HCT116 (cell line): ENCODE measurements at regions not wholly inside any gene's neighbourhood (a gene's known extent, or its start where the extent isn't known, plus 50 kb on each side); places are given as distances from the start of the nearest gene placed in this dataset.

Experiments
- ATAC-seq: fragments of 200-7000 bp; cut with Tn5 transposase; 2 replicates; pipeline ENCODE4 v1.9.1; 2020; ENCODE audit warnings: mild to moderate bottlenecking, moderate library complexity
- BruUV-seq: library from RNA; stranded (reverse); fragments of 400-500 nt; replicated peaks from 2 replicates; lab custom pipeline; 2021; lab: Mats Ljungman, UMichigan
- CTCF ChIA-PET: fragments of 300-600 bp; sonication (Branson Sonifier 250); formaldehyde crosslinking; loops from one replicate; lab custom pipeline; 2021; ENCODE audit warnings: antibody characterized with exemption; lab: Charles Lee
- POLR2A ChIA-PET: fragments of 300-600, 350-600 bp; sonication (Branson Sonifier 250); formaldehyde crosslinking; loops from one replicate; lab custom pipeline; 2021; ENCODE audit warnings: antibody characterized with exemption; lab: Charles Lee
- RAD21 ChIA-PET, 2 experiments: fragments of 300-600 bp; sonication (Branson Sonifier 250); formaldehyde crosslinking; loops; one replicate each; lab custom pipeline; 2023; ENCODE audit warnings: low total read pairs in 2 of 2; ENCODE audit not compliant: uncharacterized antibody in 2 of 2, unreplicated experiment in 2 of 2, low non-redundant PET in 1 of 2; lab: Charles Lee
- DNase-seq: peaks from one replicate; pipeline ENCODE4 v3.0.0-alpha.2; 2010; ENCODE audit warnings: low read depth, low spot score
- H2AFZ ChIP-seq: fragments of 200-600 bp; shearing (Covaris generic), sonication (generic); 2 replicates; pipeline ENCODE4 v1.6.1; 2017; ENCODE audit warnings: low read depth, mixed run types, mixed read lengths, antibody characterized with exemption, low read length; ENCODE audit not compliant: poor library complexity, severe bottlenecking
- H3K27ac ChIP-seq: 2 replicates; pipeline ENCODE4 v1.5.1; 2012; ENCODE audit warnings: low read depth, low read length
- H3K27me3 ChIP-seq: fragments of 200-600 bp; sonication (generic); 2 replicates; pipeline ENCODE4 v1.6.1; 2016; ENCODE audit warnings: mixed run types, low read length, mixed read lengths; ENCODE audit not compliant: insufficient read depth
- H3K36me3 ChIP-seq, 2 experiments: fragments of 200-500 bp in 1 of 2; fragments of 200-600 bp in 1 of 2; sonication (Bioruptor generic) in 1 of 2; sonication (generic) in 1 of 2; 2 replicates each; pipeline versions ENCODE4 v1.5.1 to v1.6.1; 2014 to 2016; ENCODE audit warnings: low read length in 2 of 2, inconsistent platforms in 1 of 2, mixed read lengths in 1 of 2, mixed run types in 1 of 2; ENCODE audit not compliant: insufficient read depth in 2 of 2, control insufficient read depth in 1 of 2
- H3K4me1 ChIP-seq, 2 experiments: fragments of 200-600 bp in 1 of 2; sonication (generic) in 1 of 2; 2 replicates each; pipeline versions ENCODE4 v1.5.1 to v1.6.1; 2012 to 2017; ENCODE audit warnings: low read length in 2 of 2, inconsistent platforms in 1 of 2, mild to moderate bottlenecking in 1 of 2, mixed read lengths in 1 of 2, mixed run types in 1 of 2, moderate library complexity in 1 of 2; ENCODE audit not compliant: insufficient read depth in 2 of 2, control insufficient read depth in 1 of 2
- H3K4me2 ChIP-seq: fragments of 200-600 bp; sonication (generic); 2 replicates; pipeline ENCODE4 v1.6.1; 2017; ENCODE audit warnings: mixed run types, low read length, mixed read lengths
- H3K4me3 ChIP-seq, 2 experiments: fragments of 200-600 bp in 1 of 2; sonication (generic) in 1 of 2; replicated peaks in 1 of 2; 2 replicates each; pipeline ENCODE4 v1.5.1; 2011 to 2016; ENCODE audit warnings: low read length in 2 of 2, control low read depth in 1 of 2, low read depth in 1 of 2, mild to moderate bottlenecking in 1 of 2, mixed read lengths in 1 of 2, mixed run types in 1 of 2
- H3K79me2 ChIP-seq: fragments of 200-600 bp; sonication (generic); 2 replicates; pipeline ENCODE4 v1.6.1; 2017; ENCODE audit warnings: mild to moderate bottlenecking, mixed run types, low read length, moderate library complexity, mixed read lengths; ENCODE audit not compliant: insufficient read depth
- H3K9ac ChIP-seq: fragments of 200-600 bp; sonication (generic); 2 replicates; pipeline ENCODE4 v1.6.1; 2016; ENCODE audit warnings: low read length, mixed read lengths
- H3K9me2 ChIP-seq: fragments of 200-600 bp; sonication (generic), shearing (Covaris generic); 2 replicates; pipeline ENCODE4 v1.6.1; 2017; ENCODE audit warnings: mixed run types, mild to moderate bottlenecking, moderate library complexity; ENCODE audit not compliant: insufficient read depth
- H3K9me3 ChIP-seq, 2 experiments: fragments of 200-500 bp in 1 of 2; fragments of 200-600 bp in 1 of 2; sonication (Bioruptor generic) in 1 of 2; sonication (generic) in 1 of 2; 2 replicates each; pipeline ENCODE4 v1.6.1; 2014 to 2017; ENCODE audit warnings: low read length in 2 of 2, mixed read lengths in 2 of 2, inconsistent platforms in 1 of 2, low read depth in 1 of 2, mild to moderate bottlenecking in 1 of 2, mixed run types in 1 of 2, moderate library complexity in 1 of 2; ENCODE audit not compliant: control insufficient read depth in 1 of 2, insufficient read depth in 1 of 2
- H4K20me1 ChIP-seq: fragments of 200-600 bp; sonication (generic), shearing (Covaris generic); 2 replicates; pipeline ENCODE4 v1.6.1; 2017; ENCODE audit warnings: mixed run types, mild to moderate bottlenecking, moderate library complexity; ENCODE audit not compliant: insufficient read depth
- CEBPB ChIP-seq: IDR thresholded peaks from 2 replicates; pipeline ENCODE4 v1.6.1; 2012; ENCODE audit warnings: low read depth
- CTCF ChIP-seq, 3 experiments: fragments of 200-600 bp in 1 of 3; sonication (generic) in 1 of 3; IDR thresholded peaks in 2 of 3; conservative IDR thresholded peaks in 1 of 3; 2 replicates each; pipeline ENCODE4 v1.5.1; 2012 to 2017; ENCODE audit warnings: low read depth in 2 of 3, low read length in 2 of 3, antibody characterized with exemption in 1 of 3, borderline replicate concordance in 1 of 3, control low read depth in 1 of 3, mild to moderate bottlenecking in 1 of 3, mixed read lengths in 1 of 3, mixed run types in 1 of 3, moderate library complexity in 1 of 3; ENCODE audit not compliant: insufficient read depth in 1 of 3
- ELF1 ChIP-seq: IDR thresholded peaks from 2 replicates; pipeline ENCODE4 v1.6.1; 2012; ENCODE audit warnings: low read depth, borderline replicate concordance
- JUND ChIP-seq: IDR thresholded peaks from 2 replicates; pipeline ENCODE4 v1.6.1; 2012
- MAX ChIP-seq: IDR thresholded peaks from 2 replicates; pipeline ENCODE4 v1.6.1; 2012
- POLR2A ChIP-seq: IDR thresholded peaks from 2 replicates; pipeline ENCODE4 v1.7.0; 2011; ENCODE audit warnings: borderline replicate concordance; ENCODE audit not compliant: insufficient read depth, insufficient read length; ENCODE audit errors: extremely low read depth
- POLR2AphosphoS5 ChIP-seq: IDR thresholded peaks from 2 replicates; pipeline ENCODE4 v1.6.1; 2011; ENCODE audit warnings: mild to moderate bottlenecking, low read depth, low read length, moderate library complexity
- REST ChIP-seq: IDR thresholded peaks from 2 replicates; pipeline ENCODE4 v1.6.1; 2012; ENCODE audit warnings: low read depth
- SIN3A ChIP-seq: IDR thresholded peaks from 2 replicates; pipeline ENCODE4 v1.6.1; 2012; ENCODE audit warnings: low read depth
- SP1 ChIP-seq: IDR thresholded peaks from 2 replicates; pipeline ENCODE4 v1.6.1; 2012; ENCODE audit warnings: low read depth
- TCF7L2 ChIP-seq: IDR thresholded peaks from 2 replicates; pipeline ENCODE4 v1.7.0; 2011; ENCODE audit warnings: borderline replicate concordance, inconsistent platforms; ENCODE audit not compliant: insufficient read depth, insufficient read length; ENCODE audit errors: extremely low read depth
- ZBTB33 ChIP-seq: IDR thresholded peaks from 2 replicates; pipeline ENCODE4 v1.6.1; 2011; ENCODE audit warnings: mild to moderate bottlenecking, low read length, moderate library complexity; ENCODE audit not compliant: insufficient replicate concordance; ENCODE audit errors: extremely low read depth
- ZFX ChIP-seq: fragments of 450-650 bp; IDR thresholded peaks from 2 replicates; pipeline ENCODE4 v1.6.1; 2017
- ZNF274 ChIP-seq: fragments of 200-500 bp; sonication (Bioruptor generic); IDR thresholded peaks from 2 replicates; pipeline ENCODE4 v1.6.1; 2014; ENCODE audit warnings: mild to moderate bottlenecking, low read depth, low read length, inconsistent platforms
- intact Hi-C: fragments of 100-400 bp; cut with micrococcal nuclease; formaldehyde crosslinking; loops from 2 replicates; pipeline ENCODE4 v1.10.0; 2022

GRCh38 chr1:116298746-116299145, 74.3 kb upstream of the ATP1A1 start:
- no peaks in the 10 kb centered on the region for H3K36me3 ChIP-seq
- H2AFZ ChIP-seq, result no peak overlapping the region
- no peak overlapping the region for H3K4me3 ChIP-seq
- no peak overlapping the region for H3K9ac ChIP-seq
- no peak for DNase-seq
- no peak for TF ChIP-seq ZBTB33
- TF ChIP-seq ZFX, result no peak
- TF ChIP-seq POLR2AphosphoS5, result no peak
- no peak for TF ChIP-seq CEBPB
- no peak for TF ChIP-seq POLR2A
- TF ChIP-seq ZNF274, result no peak
- no peak for TF ChIP-seq SP1
- TF ChIP-seq JUND, result no peak
- no peak for TF ChIP-seq REST
- TF ChIP-seq SIN3A, result no peak
- no peak for TF ChIP-seq TCF7L2
- no peak for TF ChIP-seq MAX
- no peak for TF ChIP-seq CTCF (IDR thresholded peaks at IDR 0.05 in 2 of 3, conservative IDR thresholded peaks at IDR 0.05 in 1 of 3; ENCODE audit: borderline replicate concordance in 1 of 3, insufficient read depth in 1 of 3, low read depth in 2 of 3, low read length in 2 of 3)
- no peak for TF ChIP-seq ELF1
- intact Hi-C loops, result no loop called here
- no peak overlapping the region for H3K27ac ChIP-seq
- no peaks in the 10 kb centered on the region for H3K4me1 ChIP-seq
- H3K9me3 ChIP-seq, result no peaks in the 10 kb centered on the region
- H3K27me3 ChIP-seq, result no peaks in the 10 kb centered on the region
- CTCF ChIA-PET, result no interaction called here
- no peaks in the 10 kb centered on the region for H4K20me1 ChIP-seq
- POLR2A ChIA-PET, result no interaction called here
- no peaks in the 10 kb centered on the region for H3K79me2 ChIP-seq
- no peak overlapping the region for H3K4me2 ChIP-seq
- RAD21 ChIA-PET, result no interaction called here
- ATAC-seq, result no peak
- no peaks in the 10 kb centered on the region for H3K9me2 ChIP-seq
- BruUV-seq, result no TSS peak
